SK-N-SH treated with all-trans-retinoic acid at 6 μM for 48 hours (cell line): ENCODE measurements at regions not wholly inside any gene's neighbourhood (a gene's known extent, or its start where the extent isn't known, plus 50 kb on each side); places are given as distances from the start of the nearest gene placed in this dataset.

ENCODE experiments used
- BACH2 ChIP-seq: fragments of 250-450 bp; sonication (Bioruptor Pico); IDR thresholded peaks from 2 replicates; pipeline ENCODE4 v1.9.0; 2021; ENCODE audit warnings: mild to moderate bottlenecking, borderline replicate concordance
- PPARA ChIP-seq: fragments of 250-450 bp; sonication (Bioruptor Pico); IDR thresholded peaks from 2 replicates; pipeline ENCODE4 v1.5.0; 2020; ENCODE audit warnings: mild to moderate bottlenecking, borderline replicate concordance
- RARB ChIP-seq: fragments of 250-450 bp; sonication (Bioruptor Pico); IDR thresholded peaks from 2 replicates; pipeline ENCODE4 v1.8.0; 2021; ENCODE audit warnings: mild to moderate bottlenecking, moderate library complexity
- SNAI2 ChIP-seq: fragments of 250-450 bp; sonication (Bioruptor Pico); IDR thresholded peaks from 2 replicates; pipeline ENCODE4 v1.5.0; 2020; ENCODE audit warnings: mild to moderate bottlenecking, moderate library complexity
- TCF4 ChIP-seq: fragments of 250-450 bp; sonication (Bioruptor Pico); IDR thresholded peaks from 2 replicates; pipeline ENCODE4 v1.8.0; 2021; ENCODE audit warnings: mild to moderate bottlenecking, moderate library complexity, borderline replicate concordance
- ZNF565 ChIP-seq: fragments of 450-650 bp; formaldehyde crosslinking; conservative IDR thresholded peaks from 2 replicates; pipeline ENCODE4 v1.5.0; 2020; ENCODE audit warnings: low read depth, mild to moderate bottlenecking, moderate library complexity
- TF ChIP-seq, protein P1 (sequence below): fragments of 250-450 bp; sonication (Bioruptor Pico); IDR thresholded peaks from 2 replicates; pipeline ENCODE4 v1.8.0; 2020; ENCODE audit warnings: mild to moderate bottlenecking, moderate library complexity, borderline replicate concordance

DNA sequence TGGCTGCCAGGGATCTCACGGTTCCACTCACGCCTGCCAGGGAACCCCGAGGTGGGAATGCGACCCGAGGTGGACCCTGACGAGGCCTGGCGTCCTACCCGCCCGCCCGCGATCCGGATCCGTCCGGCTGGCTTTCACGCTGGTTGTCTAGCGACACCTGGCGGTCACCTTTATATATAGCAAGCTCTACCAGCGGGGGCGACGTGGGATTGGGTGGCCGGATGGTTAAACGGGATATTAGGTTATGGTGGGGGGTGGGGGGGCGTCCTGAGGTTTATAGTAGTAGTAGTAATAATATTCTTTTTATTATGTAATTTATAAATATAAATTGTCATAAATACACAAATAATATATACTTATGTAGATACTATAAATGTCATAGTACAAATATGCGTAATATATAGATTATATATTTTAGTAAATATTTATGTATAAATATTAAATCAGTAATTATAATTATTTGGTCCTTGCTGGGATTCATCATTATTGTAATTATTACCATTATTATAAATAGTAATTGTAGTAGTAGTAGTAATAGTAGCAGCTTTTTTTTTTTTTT is 136.9 kb downstream of the KCNJ12 start:
- TF ChIP-seq RARB (CRISPR knock-in tag) (no peak), ZNF565 (no peak), BACH2 (CRISPR knock-in tag) (no peak), TCF4 (CRISPR knock-in tag) (no peak), PPARA (CRISPR knock-in tag) (no peak), SNAI2 (no peak)
- TF ChIP-seq, protein P1, sequence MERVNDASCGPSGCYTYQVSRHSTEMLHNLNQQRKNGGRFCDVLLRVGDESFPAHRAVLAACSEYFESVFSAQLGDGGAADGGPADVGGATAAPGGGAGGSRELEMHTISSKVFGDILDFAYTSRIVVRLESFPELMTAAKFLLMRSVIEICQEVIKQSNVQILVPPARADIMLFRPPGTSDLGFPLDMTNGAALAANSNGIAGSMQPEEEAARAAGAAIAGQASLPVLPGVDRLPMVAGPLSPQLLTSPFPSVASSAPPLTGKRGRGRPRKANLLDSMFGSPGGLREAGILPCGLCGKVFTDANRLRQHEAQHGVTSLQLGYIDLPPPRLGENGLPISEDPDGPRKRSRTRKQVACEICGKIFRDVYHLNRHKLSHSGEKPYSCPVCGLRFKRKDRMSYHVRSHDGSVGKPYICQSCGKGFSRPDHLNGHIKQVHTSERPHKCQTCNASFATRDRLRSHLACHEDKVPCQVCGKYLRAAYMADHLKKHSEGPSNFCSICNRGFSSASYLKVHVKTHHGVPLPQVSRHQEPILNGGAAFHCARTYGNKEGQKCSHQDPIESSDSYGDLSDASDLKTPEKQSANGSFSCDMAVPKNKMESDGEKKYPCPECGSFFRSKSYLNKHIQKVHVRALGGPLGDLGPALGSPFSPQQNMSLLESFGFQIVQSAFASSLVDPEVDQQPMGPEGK (CRISPR knock-in tag) = no peak
